Fibroblast of villous mesenchyme (primary cell): ENCODE measurements at regions not wholly inside any gene's neighbourhood (a gene's known extent, or its start where the extent isn't known, plus 50 kb on each side); places are given as distances from the start of the nearest gene placed in this dataset. TPM values are rescaled to one million over a fixed set of nuclear protein-coding genes. Genes with fewer than 3 reads are reported as not detected.
A peak's percentile ranks its signal among the peaks of the same experiment; 100 is the strongest.
"Not testable (repeated sequence)": the region's sequence is repeated elsewhere in the genome, so short reads cannot be mapped to it uniquely, and the experiment has no call there.

Experiments
- DNase-seq: peaks from one replicate; pipeline ENCODE4 v3.0.0-alpha.2; 2010; ENCODE audit warnings: low read depth
- H3K4me3 ChIP-seq: 2 replicates; pipeline ENCODE4 v1.5.1; 2011; ENCODE audit warnings: low read depth, mild to moderate bottlenecking, low read length
- small RNA-seq: library from RNA; depleted of rRNA; stranded (forward); fragments of <200 nt; gene quantifications from one replicate; pipeline ENCODE3, GENCODE V24; 2012
- TF ChIP-seq, protein P1 (sequence below): IDR thresholded peaks from 2 replicates; pipeline ENCODE4 v1.5.1; 2012; ENCODE audit warnings: low read depth, mild to moderate bottlenecking, low read length; ENCODE audit not compliant: insufficient read depth

DNA sequence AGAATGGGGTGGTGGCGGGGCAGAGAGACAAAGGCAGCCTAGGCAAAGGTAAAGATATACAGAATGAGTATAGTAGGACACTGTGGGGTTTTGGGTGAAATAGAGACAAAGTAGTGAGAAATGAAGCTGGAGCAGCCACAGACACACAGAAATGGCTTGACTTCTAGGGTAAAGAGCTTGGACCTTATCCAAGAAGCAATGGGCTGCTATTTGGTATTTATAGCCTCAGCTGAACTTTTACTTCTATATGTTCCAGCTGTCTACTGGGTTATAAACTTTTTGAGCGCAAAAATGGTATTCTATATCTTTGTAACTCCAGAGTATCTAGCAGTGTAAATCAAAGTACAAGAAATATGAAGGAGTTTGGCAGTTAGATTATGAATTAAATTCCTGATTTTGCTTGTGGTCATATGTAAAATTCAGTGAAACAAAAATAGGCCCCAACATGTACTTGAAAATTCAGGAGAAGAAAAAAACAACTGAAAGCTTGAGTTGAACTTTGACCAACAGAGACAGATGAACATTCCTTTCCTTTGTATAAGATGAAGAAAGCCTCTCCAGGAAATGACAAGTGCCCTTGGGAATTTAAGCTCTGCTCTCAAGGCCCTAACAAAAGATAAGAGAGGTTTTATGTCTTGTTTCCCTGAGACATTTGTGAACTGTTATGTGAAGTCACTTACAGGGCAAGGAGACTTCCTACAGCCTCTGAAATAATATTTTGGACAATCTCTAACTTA is 64.6 kb upstream of the XIST start:
- DNase-seq: peak; percentile 82
- H3K4me3 ChIP-seq: no peak overlapping the region
- TF ChIP-seq, protein P1, sequence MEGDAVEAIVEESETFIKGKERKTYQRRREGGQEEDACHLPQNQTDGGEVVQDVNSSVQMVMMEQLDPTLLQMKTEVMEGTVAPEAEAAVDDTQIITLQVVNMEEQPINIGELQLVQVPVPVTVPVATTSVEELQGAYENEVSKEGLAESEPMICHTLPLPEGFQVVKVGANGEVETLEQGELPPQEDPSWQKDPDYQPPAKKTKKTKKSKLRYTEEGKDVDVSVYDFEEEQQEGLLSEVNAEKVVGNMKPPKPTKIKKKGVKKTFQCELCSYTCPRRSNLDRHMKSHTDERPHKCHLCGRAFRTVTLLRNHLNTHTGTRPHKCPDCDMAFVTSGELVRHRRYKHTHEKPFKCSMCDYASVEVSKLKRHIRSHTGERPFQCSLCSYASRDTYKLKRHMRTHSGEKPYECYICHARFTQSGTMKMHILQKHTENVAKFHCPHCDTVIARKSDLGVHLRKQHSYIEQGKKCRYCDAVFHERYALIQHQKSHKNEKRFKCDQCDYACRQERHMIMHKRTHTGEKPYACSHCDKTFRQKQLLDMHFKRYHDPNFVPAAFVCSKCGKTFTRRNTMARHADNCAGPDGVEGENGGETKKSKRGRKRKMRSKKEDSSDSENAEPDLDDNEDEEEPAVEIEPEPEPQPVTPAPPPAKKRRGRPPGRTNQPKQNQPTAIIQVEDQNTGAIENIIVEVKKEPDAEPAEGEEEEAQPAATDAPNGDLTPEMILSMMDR: no peak

DNA sequence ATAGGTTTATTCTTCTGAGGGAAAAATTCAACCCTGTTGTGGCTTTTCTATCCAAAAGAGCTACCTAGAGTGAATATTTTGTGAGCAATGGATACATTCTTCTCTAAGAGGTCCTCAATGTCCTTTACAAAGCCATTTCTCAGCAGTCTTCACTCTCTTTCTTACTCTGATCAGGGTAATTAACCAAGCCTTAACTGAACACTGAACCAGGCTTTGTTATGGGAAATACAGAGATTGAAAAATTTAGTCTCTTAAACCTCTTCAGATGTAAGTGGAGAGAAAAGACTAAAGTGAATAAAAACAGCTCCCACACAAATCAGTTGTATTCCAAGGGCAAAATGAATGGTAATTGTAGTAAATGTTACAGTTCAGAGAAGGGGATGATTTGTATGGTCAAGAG is 64.0 kb upstream of the XIST start:
- no peak overlapping the region for H3K4me3 ChIP-seq
- no peak for DNase-seq
- TF ChIP-seq, protein P1: no peak

DNA sequence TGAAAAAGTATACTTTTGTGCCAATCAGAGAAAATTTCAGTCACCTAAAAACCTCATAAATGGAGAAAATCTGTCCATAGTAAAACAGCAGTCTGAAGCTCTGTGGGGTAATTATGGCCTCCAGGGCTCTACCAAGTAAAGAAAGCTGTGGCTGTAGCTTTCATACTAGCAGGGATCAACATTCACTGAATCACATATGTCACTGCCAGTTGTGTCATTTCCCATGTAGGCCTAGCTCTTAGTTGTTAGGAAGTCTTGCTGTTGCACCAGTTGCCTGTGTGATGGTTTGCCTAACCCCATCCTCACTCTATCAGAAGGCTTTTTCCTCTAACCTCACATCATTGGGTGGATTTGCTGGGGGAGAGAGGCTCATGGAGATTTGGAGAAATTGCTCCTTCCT is 62.3 kb upstream of the XIST start:
- DNase-seq, H3K4me3 ChIP-seq: not testable (repeated sequence)

DNA sequence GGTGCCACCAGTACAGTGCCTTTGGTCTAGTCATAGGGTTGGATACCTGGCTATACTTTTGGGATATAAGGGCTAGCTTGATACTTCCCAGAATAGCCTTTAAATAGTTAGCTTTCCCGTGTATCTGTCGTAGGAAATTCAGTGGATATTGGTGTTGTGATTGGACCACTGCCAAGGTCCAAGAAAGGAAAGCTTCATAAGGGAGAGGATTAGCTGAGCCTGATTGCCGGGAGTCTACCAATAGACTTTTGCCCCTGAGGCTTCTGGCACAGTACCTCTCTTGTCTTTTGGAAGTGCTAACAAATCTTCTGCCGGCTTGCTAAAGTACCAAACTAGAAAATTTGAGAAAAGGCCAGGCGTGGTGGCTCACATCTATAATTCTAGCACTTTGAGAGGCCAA is 61.1 kb upstream of the XIST start:
- H3K4me3 ChIP-seq: no peak overlapping the region
- peak; percentile 42 for DNase-seq
- TF ChIP-seq, protein P1: no peak

DNA sequence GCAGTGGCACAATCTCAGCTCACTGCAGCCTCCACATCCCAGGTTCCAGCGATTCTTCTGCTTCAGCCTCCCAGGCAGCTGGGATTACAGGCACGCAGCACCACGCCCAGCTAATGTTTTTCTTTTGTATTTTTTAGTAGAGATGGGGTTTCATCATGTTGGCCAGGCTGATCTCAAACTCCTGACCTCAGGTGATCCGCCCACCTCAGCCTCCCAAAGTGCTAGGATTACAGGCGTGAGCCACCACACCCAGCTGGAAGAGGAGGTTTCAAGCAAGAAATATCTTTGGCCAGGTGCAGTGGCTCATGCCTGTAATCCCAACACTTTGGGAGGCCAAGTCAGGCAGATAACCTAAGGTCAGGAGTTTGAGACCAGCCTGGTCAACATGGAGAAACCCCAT is 59.4 kb upstream of the XIST start:
- DNase-seq, H3K4me3 ChIP-seq: not testable (repeated sequence)

DNA sequence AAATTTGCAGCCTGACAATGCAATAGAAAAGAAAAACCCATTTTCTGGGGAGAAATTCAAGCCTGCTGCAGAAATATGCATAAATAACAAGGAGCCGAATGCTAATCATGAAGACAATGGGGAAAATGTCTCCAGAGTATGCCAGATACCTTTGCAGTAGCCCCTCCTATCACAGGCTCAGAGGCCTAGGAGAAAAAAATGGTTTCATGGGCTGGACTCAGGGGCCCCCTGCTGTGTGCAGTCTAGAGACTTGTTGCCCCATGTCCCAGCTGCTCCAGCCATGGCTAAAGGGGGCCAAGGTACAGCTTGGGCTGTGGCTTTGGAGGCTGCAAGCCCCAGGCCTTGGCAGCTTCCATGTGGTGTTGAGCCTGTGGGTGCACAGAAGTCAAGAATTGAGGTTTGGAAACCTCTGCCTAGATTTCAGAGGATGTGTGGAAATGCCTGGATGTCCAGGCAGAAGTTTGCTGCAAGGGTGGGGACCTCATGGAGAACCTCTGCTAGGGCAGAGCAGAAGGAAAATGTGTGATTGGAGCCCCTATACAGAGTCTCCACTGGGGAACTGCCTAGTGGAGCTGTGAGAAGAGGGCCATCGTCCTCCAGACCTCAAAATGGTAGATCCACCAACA is 53.3 kb upstream of the XIST start:
- H3K4me3 ChIP-seq, DNase-seq: not testable (repeated sequence)

DNA sequence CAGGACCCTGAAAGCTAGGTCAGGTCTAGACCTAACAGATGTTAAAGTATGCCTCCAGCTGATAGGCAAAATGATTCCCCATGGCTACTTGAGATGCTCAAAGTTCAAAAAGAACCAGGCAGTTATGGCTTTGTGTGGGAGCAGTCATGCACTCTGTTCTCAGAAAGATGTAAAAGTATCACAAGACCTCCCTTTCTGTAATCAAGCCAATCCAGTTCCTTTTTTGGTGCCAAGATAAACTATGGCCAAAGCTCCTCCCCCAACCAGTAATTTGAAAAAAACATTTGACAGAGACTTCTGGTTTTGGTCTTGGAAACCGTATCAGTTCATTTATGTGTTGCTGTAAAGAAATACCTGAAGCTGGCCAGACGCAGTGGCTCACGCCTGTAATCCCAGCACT is 51.4 kb upstream of the XIST start:
- no peak overlapping the region for H3K4me3 ChIP-seq
- TF ChIP-seq, protein P1: no peak
- DNase-seq: peak; percentile 55

Small RNA genes in the stretch of these regions (small RNA-seq; reads per million reads assigned to genes)
- gene ATP5MDP1: not detected
- 0.28 reads per million for gene DDX3P2
- gene MIR374B: 230 reads per million, percentile 98 among the genes with 10 or more reads in this experiment
- gene MIR421: 112 reads per million, percentile 97 among the genes with 10 or more reads in this experiment
- not detected for gene RF02124
- not detected for gene RF02125
